ENCODE measurements at regions not wholly inside any gene's neighbourhood (a gene's known extent, or its start where the extent isn't known, plus 50 kb on each side); places are given as distances from the start of the nearest gene placed in this dataset.

DNA sequence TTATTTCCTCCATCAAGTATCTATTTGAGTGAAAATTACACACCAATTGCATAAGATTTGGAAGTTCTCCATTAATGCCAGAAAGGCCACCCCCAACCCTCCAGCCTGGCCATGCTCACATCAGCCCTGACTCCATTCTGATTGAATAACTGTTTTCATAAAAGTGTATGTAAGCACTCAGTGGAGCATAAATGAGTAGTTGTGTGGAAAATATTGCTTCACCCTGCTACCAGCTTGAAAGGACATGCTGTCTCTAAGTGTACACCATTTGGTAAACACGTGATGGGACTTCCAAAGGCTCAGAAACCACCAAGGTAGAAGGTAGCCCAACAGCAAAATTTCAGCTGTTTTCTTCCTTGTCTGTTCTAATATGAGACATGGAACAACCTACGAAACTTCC lies 393.8 kb downstream of the ZNF385D start:
- DNase-seq = no peak

DNA sequence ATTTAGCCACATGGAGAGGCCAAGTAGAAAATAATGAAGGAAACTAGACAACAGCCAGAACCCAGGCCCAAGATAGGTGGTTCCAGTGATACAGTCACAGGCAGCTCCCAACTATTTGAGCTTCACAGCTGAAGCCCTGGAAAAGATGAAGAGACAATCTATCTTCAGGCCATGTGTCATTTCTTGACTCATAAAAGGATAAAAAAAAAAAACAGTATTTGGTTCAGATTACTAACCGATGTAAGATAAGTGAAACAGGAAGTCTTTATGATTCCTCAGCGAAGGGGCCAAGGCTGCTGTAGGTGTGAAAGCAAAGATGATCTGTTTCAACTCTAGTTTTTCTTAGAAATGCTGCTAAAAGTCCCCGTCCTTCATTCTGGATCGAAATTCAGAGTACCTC lies 394.6 kb downstream of the ZNF385D start:
- no peak for DNase-seq

DNA sequence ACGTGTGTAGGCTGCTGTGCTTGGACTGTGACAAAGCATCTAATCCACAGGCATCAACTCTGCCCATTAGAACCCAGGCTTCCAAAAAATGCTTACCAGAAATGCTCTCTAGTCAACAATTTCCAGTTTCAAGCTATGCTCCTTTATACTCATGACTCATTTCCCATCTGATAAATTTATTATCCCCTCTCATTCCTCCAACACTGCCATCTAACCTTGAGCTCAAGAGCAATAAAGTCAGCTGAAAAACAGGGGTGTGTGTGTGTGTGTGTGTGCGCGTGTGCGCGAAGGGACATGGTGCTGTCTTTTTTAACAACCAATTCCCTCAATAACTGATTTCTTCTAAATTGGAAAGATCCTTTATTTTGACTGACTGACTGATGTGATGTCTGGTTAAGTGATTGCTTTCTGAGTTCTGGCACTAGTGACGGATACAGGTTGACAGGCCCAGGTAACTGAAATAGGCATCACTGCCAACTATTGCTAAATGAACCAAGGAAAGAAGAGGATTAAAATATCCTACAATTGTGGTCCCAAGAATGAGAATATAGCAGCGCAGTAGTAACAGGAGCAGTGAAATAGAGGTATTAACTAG lies 405.5 kb downstream of the ZNF385D start:
- no peak for DNase-seq

DNA sequence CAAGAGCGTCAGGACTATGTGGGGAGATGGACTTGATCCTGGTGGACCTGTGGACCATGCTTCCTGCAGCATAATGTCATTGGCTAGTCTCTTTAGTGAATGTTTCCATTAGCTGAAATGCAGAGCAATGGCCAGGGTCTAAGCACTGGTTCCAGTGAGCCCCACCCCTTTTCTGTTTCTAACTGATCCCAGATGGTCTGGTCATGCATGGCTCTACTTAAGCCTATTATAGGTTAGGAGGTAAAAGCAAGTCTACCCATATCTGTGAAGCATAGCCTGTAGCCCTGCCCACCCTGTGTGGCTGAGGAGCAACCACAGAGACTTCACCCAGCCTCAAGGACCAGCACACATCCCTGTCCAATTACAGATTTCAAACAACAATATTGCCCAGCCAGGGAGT lies 419.2 kb downstream of the ZNF385D start:
- DNase-seq = no peak

DNA sequence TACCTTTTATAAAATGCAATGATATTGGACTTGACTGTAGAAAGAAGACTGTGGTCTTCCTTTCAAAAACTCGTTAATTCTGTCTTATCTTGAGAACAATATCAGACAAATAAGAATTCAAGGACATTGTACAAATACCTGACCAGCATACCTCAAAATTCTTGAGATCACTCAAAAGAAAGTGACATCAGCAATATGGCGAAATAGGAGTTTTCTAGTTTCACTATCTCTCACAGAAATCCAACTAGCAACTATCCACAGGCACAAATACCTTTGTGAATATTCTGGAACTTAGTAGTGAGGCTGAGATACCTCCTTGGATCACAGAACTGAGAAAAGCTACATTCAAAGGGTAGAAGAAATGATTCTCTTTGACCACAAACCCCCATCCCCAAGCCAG lies 419.7 kb downstream of the ZNF385D start:
- DNase-seq = no peak

DNA sequence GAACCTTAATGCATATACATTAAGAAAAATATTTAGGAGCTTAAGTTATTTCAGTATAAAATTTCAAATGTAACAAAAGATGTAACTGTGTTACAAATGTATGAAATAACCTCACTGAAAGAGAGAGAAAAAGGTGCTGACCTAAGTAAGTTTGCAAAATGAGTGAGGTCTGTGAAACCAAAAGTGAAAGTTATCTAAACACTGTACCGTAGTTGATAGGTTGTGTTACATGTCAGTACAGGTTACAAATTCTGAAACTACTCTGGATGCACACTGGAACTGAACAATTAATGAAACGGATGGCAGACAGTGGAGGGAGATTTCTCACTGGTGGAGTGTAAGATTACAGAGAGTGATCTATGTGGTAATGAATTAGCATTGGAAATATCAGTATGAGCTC lies 420.7 kb downstream of the ZNF385D start:
- DNase-seq = peak in 1 of 2 donors; percentile 5

DNA sequence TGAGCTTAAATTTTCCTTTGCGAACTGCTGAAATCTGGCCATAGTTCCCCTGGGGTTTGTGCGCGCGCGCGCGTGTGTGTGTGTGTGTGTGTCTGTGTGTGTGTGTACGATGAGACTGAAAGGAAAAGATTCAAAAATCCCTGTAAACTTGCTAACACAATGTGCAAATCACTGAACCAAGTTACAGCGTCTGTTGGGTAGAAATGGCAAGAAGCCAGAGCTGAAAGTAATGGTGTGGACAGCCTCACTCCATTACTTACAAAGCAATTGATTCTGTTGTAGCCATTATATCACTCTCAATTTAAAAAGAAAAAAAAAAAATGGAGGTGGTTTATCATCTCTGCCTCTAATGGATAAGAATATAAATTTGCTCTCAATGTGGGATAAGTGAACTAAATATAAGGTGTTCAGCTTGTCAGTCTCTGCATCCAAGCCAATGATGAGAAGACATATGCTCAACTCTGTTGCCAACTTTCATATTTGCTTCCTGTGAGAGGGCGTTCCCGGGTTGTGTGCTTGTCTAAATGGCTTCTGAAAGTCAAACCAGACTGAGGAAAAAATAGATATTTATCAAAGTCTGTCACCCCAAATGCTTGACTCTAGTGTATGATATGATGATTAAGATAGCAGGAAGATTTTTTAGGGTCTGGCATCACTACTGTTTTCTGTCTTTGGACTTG lies 422.2 kb downstream of the ZNF385D start:
- DNase-seq = no peak

DNA sequence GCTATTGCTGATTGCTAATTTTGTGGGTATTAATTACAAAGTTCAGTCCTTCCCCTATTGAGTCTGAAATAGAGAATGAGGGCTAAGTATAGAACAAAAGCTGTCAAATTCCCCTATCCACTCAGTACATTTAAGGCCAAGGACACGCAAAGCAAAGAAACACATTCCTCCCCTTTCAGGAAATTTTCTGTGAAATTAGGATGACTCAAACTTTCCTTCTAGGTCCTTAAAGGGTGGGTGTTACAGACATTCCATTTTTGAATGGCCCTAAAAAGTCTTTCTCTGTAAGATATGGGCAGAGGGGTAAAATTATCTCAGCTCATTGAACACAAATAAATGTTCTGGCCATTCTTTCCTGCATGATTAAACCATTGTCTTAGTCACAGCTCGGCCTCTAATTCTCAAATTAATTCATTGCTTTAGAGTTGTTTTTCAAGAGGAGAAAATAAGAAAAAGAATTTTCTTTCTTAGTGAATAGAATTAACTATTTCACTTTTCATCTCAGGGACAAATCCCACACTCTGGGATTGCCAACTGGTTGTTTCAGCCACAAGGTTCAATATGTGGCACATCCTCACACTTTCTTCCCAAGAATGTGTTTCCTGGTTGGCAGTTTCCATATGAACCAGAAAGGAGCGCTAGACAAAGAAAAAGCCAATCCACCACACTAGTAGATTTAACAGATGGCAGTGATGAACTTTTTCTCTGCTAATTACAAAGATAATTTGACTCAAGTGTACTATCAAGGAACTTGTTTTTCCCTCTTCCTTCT lies 424.1 kb downstream of the ZNF385D start:
- no peak for DNase-seq

DNA sequence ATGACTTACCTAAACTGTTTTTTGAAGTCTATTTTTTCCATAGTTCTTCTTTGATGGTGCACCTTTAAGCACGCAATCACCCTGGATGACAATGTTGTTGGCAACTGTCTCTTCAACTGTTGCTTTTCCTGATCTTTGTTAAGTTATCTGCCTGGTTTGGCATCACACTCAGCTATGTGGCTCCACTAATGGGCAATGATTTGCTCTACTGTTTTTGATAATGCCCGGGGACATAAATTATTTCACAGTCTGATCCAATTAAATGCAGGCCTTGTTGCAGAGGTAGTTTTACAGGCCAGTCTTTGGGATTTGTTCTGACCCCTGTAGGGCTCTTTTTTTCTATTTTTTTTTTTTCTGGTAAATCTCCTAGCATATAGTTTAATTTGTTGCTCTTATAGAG lies 436.3 kb downstream of the ZNF385D start:
- no peak for DNase-seq

DNA sequence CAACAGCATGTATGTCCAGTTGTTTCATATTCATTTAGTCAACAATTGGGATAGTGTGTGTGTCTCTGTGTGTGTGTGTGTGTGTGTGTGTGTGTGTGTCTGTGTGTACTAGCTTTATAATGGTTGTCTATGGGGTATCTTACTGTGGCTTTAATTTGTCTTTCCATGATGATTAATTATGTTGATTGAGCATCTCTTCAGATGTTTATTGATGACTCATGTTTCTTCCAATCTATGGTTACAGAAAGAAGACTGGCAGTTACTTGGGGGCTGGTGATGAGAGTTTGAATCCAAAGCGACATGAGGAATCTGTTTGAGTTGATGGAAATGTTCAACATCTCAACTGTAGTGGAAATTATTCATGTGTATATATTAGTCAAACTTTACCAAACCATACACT lies 440.1 kb downstream of the ZNF385D start:
- no peak for DNase-seq

DNA sequence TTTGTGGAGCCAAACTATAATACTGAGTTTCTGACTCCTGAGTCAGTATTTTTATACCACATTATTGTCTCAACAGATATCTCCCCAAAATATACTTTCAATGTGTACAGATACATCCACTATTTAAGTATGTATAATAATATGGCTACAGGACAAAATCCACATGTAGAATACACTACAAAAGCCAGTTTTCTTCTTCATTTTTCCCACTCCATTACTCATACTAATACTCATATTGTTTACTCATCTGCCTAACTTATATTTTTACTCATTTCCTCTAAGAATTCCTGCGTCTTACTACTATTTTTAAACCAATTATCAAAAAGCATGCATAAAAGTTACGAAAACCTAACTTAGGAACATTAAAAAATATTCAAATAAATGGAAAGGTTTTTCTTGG lies 440.8 kb downstream of the ZNF385D start:
- no peak for DNase-seq

DNA sequence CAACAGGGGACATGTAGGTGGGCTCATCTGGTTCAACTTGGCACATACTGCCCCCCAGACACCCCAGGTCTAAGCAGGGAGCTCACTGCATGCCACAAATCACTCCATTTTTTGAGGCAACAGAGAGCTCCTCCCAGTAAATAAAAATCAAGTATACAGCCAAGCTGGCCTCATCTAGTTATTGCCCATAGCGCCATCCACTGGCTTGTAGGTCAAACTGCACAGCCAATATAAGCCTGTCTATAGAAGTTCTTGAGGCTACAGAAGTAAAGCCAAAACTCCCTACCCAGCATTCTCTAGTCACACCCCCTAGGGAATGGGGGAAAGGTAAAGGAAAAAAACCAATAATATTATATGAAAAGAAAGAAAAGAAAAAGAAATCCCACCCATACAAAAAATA lies 453.7 kb downstream of the ZNF385D start:
- DNase-seq = no peak

DNA sequence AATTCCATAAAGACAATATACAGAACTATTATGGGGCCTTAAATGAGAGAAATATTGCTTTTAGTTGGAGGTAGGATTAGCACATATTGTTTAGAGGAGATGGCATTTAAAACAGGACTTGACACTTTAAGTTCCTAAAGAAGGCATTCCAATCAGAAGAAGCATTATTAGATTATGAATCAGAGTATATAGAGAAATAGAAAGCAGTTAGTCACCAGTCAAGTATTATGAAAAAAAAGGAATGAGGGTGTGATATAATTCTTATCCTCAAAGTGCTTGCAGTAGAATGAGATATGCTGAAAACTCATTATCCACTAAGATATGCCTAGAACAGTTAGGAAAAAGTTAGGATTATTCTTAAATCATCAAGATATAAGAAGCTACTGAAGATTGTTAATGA lies 456.2 kb downstream of the ZNF385D start:
- no peak for DNase-seq

DNA sequence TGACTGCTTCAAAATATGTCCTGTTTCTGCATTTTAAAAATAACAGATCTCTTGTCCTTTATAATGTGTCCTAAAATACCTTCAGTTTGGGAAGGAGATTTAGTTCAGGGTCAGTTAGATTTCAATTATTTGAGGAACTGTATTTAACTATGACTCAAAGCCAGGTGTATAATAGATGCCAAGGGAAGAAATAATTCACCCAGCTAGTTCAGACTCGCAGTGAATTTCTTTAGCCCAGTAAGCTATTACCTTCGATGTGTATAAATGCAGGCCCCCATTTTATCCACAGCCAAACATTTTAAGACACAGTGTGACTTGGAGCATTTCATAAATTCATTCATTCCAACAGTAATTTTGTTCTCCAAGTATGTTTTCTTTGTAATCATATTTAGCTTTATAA lies 458.0 kb downstream of the ZNF385D start:
- DNase-seq = no peak

DNA sequence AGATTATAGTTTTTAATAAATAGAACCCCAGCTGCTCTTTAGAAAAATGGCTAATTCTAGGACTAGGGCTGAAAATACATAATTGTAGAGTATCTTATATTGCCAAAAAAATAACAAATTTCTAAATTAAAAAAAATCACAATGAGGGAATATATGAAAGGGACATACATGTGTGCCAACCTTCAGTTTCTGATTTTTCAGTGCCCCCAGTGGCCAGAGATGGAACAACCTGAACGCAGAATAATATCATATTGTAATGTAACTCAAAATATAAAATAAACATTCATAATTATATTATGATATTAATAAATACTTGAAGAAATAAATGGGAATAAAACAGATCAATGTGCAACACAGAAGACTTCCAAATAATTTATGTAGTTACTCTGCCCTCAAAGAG lies 460.5 kb downstream of the ZNF385D start:
- DNase-seq = no peak

DNA sequence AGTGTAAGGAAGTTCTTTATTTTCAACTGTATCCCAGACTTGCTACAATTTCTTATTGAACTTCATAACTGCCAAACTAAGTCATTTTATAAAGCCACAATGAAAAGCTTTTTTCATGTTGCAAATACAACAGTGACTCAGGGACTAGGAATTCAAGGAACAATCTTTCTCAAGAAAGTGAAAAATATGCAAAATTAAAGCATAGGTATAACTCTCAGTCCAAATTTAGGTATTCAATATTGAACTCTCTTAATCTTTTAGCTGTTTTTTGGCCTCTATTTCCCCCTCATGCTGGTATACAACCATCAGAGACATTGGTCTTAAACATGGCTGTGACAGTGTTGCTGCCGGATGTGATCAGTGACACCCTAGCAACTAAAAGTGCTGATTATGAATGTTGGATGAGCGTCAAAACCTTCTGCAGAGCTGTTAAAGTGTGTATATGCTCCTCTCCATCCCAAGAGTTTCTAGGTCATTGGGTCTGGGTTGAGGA lies 476.9 kb downstream of the ZNF385D start:
- DNase-seq = no peak

DNA sequence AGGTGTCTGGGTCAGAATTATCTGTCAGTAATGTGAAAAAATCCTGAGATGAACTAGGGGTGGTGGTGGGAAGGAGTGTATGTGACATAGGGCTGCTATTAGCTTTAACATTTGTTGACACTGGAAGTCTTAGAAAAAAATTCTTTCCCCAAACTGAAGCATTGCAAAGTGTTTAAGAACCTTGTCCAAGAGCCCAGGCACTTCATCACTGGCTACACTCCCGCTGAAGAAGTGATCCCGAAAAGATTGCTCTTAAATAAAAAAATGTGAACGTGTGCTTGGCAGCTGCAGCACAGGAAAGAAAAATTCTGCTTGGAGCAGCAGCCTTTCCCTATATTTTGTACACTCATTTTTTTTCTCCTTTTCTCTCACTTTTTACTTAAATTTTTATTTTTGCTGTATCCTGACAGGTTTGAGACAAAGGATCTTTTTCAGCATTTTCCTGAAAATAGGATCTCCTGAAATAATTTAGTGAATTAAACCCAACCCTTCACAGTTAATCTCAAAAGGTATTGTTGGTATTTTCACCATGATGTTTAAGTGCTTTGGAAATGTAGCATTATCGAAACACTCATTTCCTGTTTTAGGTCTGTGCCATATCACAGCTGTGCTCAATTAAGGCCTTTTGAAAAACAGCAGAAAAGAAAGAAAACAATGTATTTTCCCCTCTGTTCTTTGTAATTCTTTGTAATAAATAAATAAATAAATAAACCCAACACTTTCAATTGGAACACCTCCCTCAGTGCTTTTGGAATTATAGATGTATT lies 477.6 kb downstream of the ZNF385D start:
- DNase-seq = no peak

DNA sequence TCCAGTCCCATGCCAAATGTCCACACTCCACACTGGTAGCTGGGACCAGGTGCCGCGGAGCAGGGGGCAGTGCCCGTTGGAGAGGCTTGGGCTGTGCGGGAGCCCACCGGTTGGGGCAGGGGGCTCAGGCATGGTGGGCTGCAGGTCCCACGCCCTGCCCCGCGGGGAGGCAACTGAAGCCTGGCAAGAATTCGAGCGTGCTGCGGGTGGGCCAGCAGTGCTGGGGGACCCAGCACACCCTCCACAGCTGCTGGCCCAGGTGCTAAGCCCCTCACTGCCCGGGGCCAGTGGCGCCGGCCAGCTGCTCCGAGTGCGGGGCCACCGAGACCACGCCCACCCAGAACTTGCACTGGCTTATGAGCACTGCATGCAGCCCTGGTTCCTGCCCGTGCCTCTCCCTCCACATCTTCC lies 479.4 kb downstream of the ZNF385D start:
- DNase-seq = no peak

DNA sequence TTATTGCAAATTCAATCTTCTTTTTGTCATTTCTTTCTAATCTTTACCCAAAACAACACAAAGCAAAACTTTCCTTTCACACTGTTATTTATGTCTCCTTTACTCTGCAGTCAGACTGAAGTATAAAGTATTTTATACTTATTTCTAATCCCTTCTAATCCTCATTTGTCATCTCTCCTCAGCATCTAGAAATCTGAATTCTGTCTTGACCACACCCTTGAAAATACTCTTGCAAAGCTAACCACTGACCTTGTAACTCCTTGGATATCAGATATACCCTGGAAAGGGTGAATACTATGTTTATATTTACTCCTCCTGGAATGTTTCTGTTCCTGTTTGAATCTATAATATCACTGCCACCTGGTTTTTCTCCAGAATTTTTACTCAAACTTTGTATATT lies 481.1 kb downstream of the ZNF385D start:
- DNase-seq = no peak

DNA sequence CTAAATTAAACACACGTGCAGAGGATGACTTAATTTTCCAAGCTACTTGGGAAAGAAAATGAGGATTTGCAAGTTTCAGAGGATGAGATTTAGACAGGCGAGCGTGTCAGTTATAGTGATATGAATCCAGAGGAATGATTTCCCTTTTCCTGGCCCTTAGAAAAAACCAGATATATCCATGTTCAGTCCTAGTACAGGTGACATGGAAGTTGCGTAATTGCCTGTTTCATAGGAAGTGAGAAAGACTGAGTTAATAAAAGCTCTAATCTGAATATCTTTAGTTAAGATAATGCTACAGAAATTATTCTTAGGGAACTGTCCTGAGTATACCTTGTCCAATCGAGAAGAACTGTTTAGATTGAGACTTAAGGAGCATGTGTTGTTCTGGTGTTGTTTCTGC lies 490.5 kb downstream of the ZNF385D start:
- no peak for DNase-seq

DNA sequence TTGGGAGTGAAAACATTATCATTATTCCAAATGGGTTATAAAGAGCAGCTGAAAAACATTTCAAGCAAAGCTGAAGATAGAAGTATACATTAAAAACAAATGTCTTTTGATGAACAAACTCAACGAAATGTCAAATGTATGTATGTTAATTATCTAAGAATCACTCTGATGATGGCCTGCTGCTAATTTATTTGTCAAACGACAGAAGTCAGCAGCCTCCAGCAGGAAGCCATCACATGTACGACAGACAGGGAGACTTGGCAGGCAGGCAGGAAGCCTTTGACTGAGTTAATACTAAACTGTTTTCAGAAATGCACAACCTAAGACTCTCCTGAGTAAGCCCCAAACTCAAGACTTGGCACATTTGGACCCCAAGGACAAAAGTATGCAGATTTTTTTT lies 491.1 kb downstream of the ZNF385D start:
- no peak for DNase-seq

DNA sequence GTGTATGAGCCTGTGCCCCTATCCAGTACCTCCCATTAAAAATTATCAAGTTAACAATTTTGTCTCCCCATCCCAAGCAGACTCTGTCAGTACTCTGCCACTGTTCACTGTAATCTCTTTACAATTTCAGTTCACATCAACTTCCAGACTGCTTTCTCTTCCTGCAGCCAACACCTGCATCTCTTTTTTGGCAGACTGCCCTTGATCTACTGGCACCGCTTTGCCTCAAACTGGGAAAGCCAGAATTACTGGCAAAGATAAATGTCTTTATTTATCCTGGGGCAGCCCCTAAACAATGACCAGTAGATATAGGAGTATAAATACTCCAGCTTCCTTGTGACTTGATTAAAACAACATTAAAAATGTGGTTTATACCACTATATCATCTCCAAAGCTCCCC lies 494.1 kb downstream of the ZNF385D start:
- DNase-seq = no peak

DNA sequence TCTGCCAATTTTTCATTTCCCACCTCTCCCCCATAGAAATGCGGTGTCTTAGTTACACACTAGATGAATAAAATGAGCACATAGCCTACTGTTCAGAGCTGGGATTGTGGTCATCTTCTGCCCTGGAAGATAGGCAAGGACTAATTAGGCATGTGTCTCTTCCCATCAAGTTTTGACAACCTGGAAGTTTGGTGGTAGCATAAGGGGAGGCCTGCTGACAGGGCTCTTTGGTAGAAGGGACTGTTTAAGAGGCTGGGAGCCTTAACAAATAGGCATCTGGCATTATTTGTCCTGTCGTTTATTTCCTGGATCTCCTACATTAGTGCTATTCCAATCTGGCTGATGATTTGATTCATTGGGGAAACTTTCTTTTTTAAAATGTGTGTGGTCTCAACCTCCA lies 512.3 kb downstream of the ZNF385D start:
- DNase-seq = no peak

DNA sequence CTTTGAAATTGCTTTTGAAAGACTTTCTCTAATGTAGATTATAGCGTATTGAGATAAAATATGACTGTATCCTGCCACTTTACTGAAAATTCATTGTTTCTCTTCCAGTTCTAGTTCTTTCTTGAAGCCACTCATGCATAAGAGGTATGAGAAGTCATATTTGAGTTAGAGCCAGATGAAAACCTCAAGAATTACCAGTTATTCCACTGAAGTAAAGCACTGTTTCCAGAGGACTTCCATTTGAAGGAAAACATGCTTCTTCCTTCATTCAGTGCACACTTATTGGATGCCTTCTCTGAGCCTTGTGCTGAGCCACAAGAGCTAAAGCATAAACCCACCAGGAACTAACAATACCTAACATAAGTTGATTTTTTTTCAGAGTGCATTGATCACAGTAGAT lies 513.4 kb downstream of the ZNF385D start:
- DNase-seq = no peak
